GM19372 (cell line): ENCODE measurements at regions not wholly inside any gene's neighbourhood (a gene's known extent, or its start where the extent isn't known, plus 50 kb on each side); places are given as distances from the start of the nearest gene placed in this dataset.
"Not testable (repeated sequence)": the region's sequence is repeated elsewhere in the genome, so short reads cannot be mapped to it uniquely, and the experiment has no call there.

Experiments used
- ATAC-seq: cut with Tn5 transposase; IDR thresholded peaks from one replicate; pipeline ENCODE4 v1.9.1; 2021; ENCODE audit warnings: mild to moderate bottlenecking, low read depth, moderate library complexity; ENCODE audit not compliant: unreplicated experiment

- ATAC-seq, result no peak
These were observed 560.8 kb upstream of the NBEA start for GRCh38 chr13:34381228-34381627.

- ATAC-seq, result no peak
These were observed 558.3 kb upstream of the NBEA start for GRCh38 chr13:34383728-34384127.

GRCh38 chr13:34386229-34386628 is 555.8 kb upstream of the NBEA start:
- ATAC-seq, result not testable (repeated sequence)

- ATAC-seq, result no peak
These were observed 551.0 kb upstream of the NBEA start for GRCh38 chr13:34391076-34391475.

GRCh38 chr13:34401696-34402095 is 540.4 kb upstream of the NBEA start:
- ATAC-seq, result no peak

GRCh38 chr13:34405410-34406181 is 536.5 kb upstream of the NBEA start:
- ATAC-seq, result no peak

- no peak for ATAC-seq
These were observed 533.4 kb upstream of the NBEA start for GRCh38 chr13:34408640-34409039.

GRCh38 chr13:34409496-34410182 is 532.4 kb upstream of the NBEA start:
- ATAC-seq, result no peak

GRCh38 chr13:34410678-34411077 is 531.4 kb upstream of the NBEA start:
- no peak for ATAC-seq

GRCh38 chr13:34411177-34411576 is 530.9 kb upstream of the NBEA start:
- no peak for ATAC-seq

GRCh38 chr13:34411894-34412293 is 530.2 kb upstream of the NBEA start:
- ATAC-seq, result no peak

- ATAC-seq, result no peak
These were observed 529.8 kb upstream of the NBEA start for GRCh38 chr13:34412295-34412694.

- no peak for ATAC-seq
These were observed 529.2 kb upstream of the NBEA start for GRCh38 chr13:34412817-34413375.

GRCh38 chr13:34413538-34414210 is 528.4 kb upstream of the NBEA start:
- no peak for ATAC-seq

- ATAC-seq, result no peak
These were observed 527.5 kb upstream of the NBEA start for GRCh38 chr13:34414616-34415015.

GRCh38 chr13:34416971-34417380 is 525.1 kb upstream of the NBEA start:
- no peak for ATAC-seq

GRCh38 chr13:34417896-34418295 is 524.2 kb upstream of the NBEA start:
- no peak for ATAC-seq

- no peak for ATAC-seq
These were observed 523.0 kb upstream of the NBEA start for GRCh38 chr13:34419025-34419424.

- no peak for ATAC-seq
These were observed 522.3 kb upstream of the NBEA start for GRCh38 chr13:34419755-34420154.

- ATAC-seq, result no peak
These were observed 521.2 kb upstream of the NBEA start for GRCh38 chr13:34420702-34421346.

- ATAC-seq, result no peak
These were observed 520.7 kb upstream of the NBEA start for GRCh38 chr13:34421347-34421719.
